KMS-11 (cell line): ENCODE measurements at regions not wholly inside any gene's neighbourhood (a gene's known extent, or its start where the extent isn't known, plus 50 kb on each side); places are given as distances from the start of the nearest gene placed in this dataset.

Source experiments
- H2AFZ ChIP-seq: fragments of 200-600 bp; sonication (generic); 2 replicates; pipeline ENCODE4 v1.6.1; 2016; ENCODE audit warnings: antibody characterized with exemption, mixed run types, low read depth
- H3K27ac ChIP-seq: fragments of 200-600 bp; sonication (generic); 2 replicates; pipeline ENCODE4 v1.6.1; 2016; ENCODE audit warnings: mild to moderate bottlenecking, mixed run types
- H3K27me3 ChIP-seq: fragments of 200-600 bp; sonication (generic); 2 replicates; pipeline ENCODE4 v1.6.1; 2017; ENCODE audit warnings: mild to moderate bottlenecking, low read depth, mixed run types, moderate library complexity; ENCODE audit not compliant: insufficient read depth
- H3K36me3 ChIP-seq: fragments of 200-600 bp; sonication (generic); 2 replicates; pipeline ENCODE4 v1.6.1; 2017; ENCODE audit warnings: mild to moderate bottlenecking, mixed run types; ENCODE audit not compliant: insufficient read depth
- H3K4me1 ChIP-seq: fragments of 200-600 bp; sonication (generic); 2 replicates; pipeline ENCODE4 v1.6.1; 2016; ENCODE audit warnings: mild to moderate bottlenecking, low read depth, mixed run types; ENCODE audit not compliant: poor library complexity, severe bottlenecking
- H3K4me2 ChIP-seq: fragments of 200-600 bp; sonication (generic); 2 replicates; pipeline ENCODE4 v1.7.0; 2016; ENCODE audit warnings: mild to moderate bottlenecking, mixed run types
- H3K4me3 ChIP-seq: fragments of 200-600 bp; sonication (generic); IDR thresholded peaks from 2 replicates; pipeline ENCODE4 v1.6.1; 2017; ENCODE audit warnings: low read depth, low read length, mixed read lengths; ENCODE audit not compliant: insufficient read depth
- H3K79me2 ChIP-seq: fragments of 200-600 bp; sonication (generic); 2 replicates; pipeline ENCODE4 v1.6.1; 2016; ENCODE audit warnings: low read depth, mixed run types; ENCODE audit not compliant: insufficient read depth
- H3K9ac ChIP-seq: fragments of 200-600 bp; sonication (generic); 2 replicates; pipeline ENCODE4 v1.6.1; 2016; ENCODE audit warnings: mild to moderate bottlenecking, mixed run types
- H4K20me1 ChIP-seq: fragments of 200-600 bp; sonication (generic); 2 replicates; pipeline ENCODE4 v1.6.1; 2016; ENCODE audit warnings: mild to moderate bottlenecking, mixed run types; ENCODE audit not compliant: insufficient read depth
- CTCF ChIP-seq: fragments of 200-600 bp; sonication (generic); conservative IDR thresholded peaks from 2 replicates; pipeline ENCODE4 v1.6.1; 2017; ENCODE audit warnings: low read depth, mild to moderate bottlenecking, antibody characterized with exemption, low read length, moderate library complexity, mixed read lengths

DNA sequence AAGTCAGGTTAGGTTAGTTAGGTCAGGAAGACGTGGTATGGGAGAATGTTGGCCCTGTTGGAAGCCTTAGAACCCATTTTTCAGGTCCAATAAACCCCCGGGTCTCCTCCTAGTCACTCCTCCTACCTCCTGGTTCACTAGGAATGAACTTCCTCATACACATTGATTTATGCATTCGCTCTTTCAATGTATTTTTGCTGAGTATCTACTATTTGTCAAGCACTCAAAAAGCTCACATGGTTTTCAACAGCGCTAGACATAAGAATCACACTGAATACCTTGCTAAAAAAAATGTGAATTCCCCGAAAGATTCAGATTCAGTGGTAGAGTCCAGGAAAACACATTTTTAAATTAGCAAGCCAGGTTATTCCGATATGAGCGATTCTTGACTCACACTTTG is 85.8 kb upstream of the LRRN2 start:
- H3K27me3 ChIP-seq = no peaks in the 10 kb centered on the region
- no peak overlapping the region for H3K4me2 ChIP-seq

DNA sequence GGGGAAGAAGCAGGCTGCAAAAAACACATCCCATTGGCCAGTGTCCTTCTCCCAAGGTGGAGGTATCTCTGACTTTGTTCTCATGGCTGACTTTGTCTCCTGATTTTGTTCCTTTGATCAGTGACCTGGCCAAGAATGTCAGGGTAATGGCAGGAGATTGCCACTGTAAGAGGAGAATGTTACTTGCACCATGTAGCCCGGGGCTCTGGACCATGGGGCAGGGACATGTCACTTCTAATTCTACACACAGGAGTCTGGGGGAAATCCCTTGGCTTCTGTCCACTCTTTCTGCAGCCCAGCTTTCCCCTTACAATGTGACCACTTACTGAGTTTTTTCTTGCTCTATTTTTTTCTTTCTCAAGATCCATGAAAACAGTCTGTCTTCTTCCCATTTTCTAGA is 87.7 kb upstream of the LRRN2 start:
- Histone ChIP-seq H3K79me2 (no peaks in the 10 kb centered on the region), H3K4me1 (no peaks in the 10 kb centered on the region), H3K4me2 (no peak overlapping the region), H3K9ac (no peak overlapping the region), H3K27me3 (no peaks in the 10 kb centered on the region), H3K4me3 (no peak overlapping the region), H3K36me3 (no peaks in the 10 kb centered on the region), H4K20me1 (no peaks in the 10 kb centered on the region), H2AFZ (no peak overlapping the region), H3K27ac (no peak overlapping the region)
- TF ChIP-seq CTCF = no peak

More for the DNA sequence above, 85.8 kb upstream of the LRRN2 start:
- no peak for TF ChIP-seq CTCF
- H3K4me1 ChIP-seq = no peaks in the 10 kb centered on the region
- H2AFZ ChIP-seq = no peak overlapping the region
- no peaks in the 10 kb centered on the region for H4K20me1 ChIP-seq
- H3K4me3 ChIP-seq = no peak overlapping the region
- H3K36me3 ChIP-seq = no peaks in the 10 kb centered on the region
- H3K27ac ChIP-seq = no peak overlapping the region
- H3K9ac ChIP-seq = no peak overlapping the region
- H3K79me2 ChIP-seq = no peaks in the 10 kb centered on the region

DNA sequence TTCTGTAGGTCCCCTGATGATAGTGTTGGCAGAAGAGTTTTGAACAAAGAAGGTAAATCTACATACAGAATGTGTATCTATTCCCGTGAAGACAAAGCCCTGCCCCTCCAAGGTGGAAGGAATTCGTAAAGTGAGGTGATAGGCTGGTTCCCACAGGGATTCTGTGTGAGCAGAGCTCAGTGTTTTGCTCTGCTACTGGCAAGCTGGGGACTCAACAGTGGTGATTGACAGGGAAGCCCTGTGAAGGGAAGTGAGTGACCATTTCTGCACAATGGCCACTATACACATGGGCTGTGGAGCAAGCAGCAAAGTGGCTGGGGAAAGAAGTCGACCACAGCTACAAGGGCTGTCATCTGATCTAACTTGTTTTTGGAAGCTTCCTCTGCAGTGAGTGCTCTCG is 90.0 kb upstream of the LRRN2 start:
- no peaks in the 10 kb centered on the region for H3K79me2 ChIP-seq
- no peak overlapping the region for H3K4me2 ChIP-seq
- no peak overlapping the region for H3K9ac ChIP-seq
- H3K4me1 ChIP-seq = no peaks in the 10 kb centered on the region
- no peaks in the 10 kb centered on the region for H4K20me1 ChIP-seq
- H3K36me3 ChIP-seq = no peaks in the 10 kb centered on the region
- no peak overlapping the region for H3K27ac ChIP-seq
- no peaks in the 10 kb centered on the region for H3K27me3 ChIP-seq
- no peak for TF ChIP-seq CTCF
- no peak overlapping the region for H3K4me3 ChIP-seq
- no peak overlapping the region for H2AFZ ChIP-seq

GRCh38 chr1:204777591-204777990 is 92.1 kb upstream of the LRRN2 start:
- Histone ChIP-seq H3K79me2 (no peaks in the 10 kb centered on the region), H3K4me2 (no peak overlapping the region), H3K36me3 (no peaks in the 10 kb centered on the region), H3K27me3 (no peaks in the 10 kb centered on the region), H3K4me3 (no peak overlapping the region), H4K20me1 (no peaks in the 10 kb centered on the region), H3K27ac (no peak overlapping the region), H2AFZ (no peak overlapping the region), H3K4me1 (no peaks in the 10 kb centered on the region), H3K9ac (no peak overlapping the region)
- no peak for TF ChIP-seq CTCF

DNA sequence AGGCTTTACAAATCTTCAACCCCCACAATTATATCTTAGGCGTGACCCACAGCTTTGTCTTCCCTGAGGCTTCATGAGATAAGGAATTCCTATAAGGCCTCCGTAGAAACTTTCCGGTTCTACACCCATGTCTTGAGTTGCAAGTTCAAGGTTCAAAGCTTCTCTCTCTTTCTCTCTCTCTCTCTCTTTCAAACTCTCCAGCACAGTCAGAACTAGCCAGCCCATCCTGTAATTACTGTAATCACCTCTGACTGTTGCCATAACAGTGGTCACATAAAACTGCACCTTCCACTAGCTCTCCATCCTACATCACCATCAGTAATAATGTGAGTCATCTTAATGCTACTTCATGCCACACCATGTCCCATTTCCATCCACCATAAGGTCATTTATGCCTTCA is 90.0 kb upstream of the NFASC start:
- no peak overlapping the region for H2AFZ ChIP-seq
- no peak overlapping the region for H3K27ac ChIP-seq
- no peak overlapping the region for H3K9ac ChIP-seq
- no peaks in the 10 kb centered on the region for H3K27me3 ChIP-seq
- no peak overlapping the region for H3K4me2 ChIP-seq
- no peaks in the 10 kb centered on the region for H3K36me3 ChIP-seq
- H3K4me3 ChIP-seq = no peak overlapping the region
- no peak for TF ChIP-seq CTCF
- H3K79me2 ChIP-seq = no peaks in the 10 kb centered on the region
- no peaks in the 10 kb centered on the region for H4K20me1 ChIP-seq
- no peaks in the 10 kb centered on the region for H3K4me1 ChIP-seq
